ENCODE measurements at regions not wholly inside any gene's neighbourhood (a gene's known extent, or its start where the extent isn't known, plus 50 kb on each side); places are given as distances from the start of the nearest gene placed in this dataset.

GRCh38 chr13:47632311-47632710 lies 368.8 kb downstream of the SUCLA2 start:
- Mint-ChIP-seq H3K4me1 (ENCODE audit: low read depth) (no peaks in the 10 kb centered on the region), H3K36me3 (ENCODE audit: low read depth) (no peaks in the 10 kb centered on the region), H3K4me3 (no peak overlapping the region), H3K27ac (no peak overlapping the region), H3K9me3 (peaks cover 14% of the 10 kb centered on the region), H3K27me3 (peaks cover 6% of the 10 kb centered on the region)
- no peak overlapping the region for H3K27ac ChIP-seq (ENCODE audit: low read depth in 1 of 2, low read length in 2 of 2)
- no peak for DNase-seq
- H3K9me3 ChIP-seq (ENCODE audit: control insufficient read depth in 1 of 2, insufficient read depth in 1 of 2, low read length in 2 of 2): peaks cover 3 to 7% of the 10 kb centered on the region in 2 experiments
- CTCF ChIA-PET: no interaction called here
- POLR2A ChIA-PET: no interaction called here
- ATAC-seq (ENCODE audit: poor library complexity): no peak
- intact Hi-C loops (cut with DNase I, micrococcal nuclease): no loop called here
- H3K27me3 ChIP-seq (ENCODE audit: control insufficient read depth in 1 of 2, insufficient read depth in 2 of 2, low read length in 2 of 2): peaks cover 0 to 2% of the 10 kb centered on the region in 2 experiments
- H3K4me3 ChIP-seq (ENCODE audit: low read length): no peak overlapping the region
- H3K4me1 ChIP-seq (ENCODE audit: insufficient read depth, low read length): no peaks in the 10 kb centered on the region
- H3K36me3 ChIP-seq (ENCODE audit: insufficient read depth, low read length): no peaks in the 10 kb centered on the region
- no peak for TF ChIP-seq CTCF (IDR thresholded peaks at IDR 0.05)

- no peaks in the 10 kb centered on the region for H3K36me3 Mint-ChIP-seq (ENCODE audit: low read depth)
- H3K4me3 ChIP-seq (ENCODE audit: low read length): no peak overlapping the region
- no peak for DNase-seq
- H3K4me1 ChIP-seq (ENCODE audit: insufficient read depth, low read length): no peaks in the 10 kb centered on the region
- H3K9me3 ChIP-seq (ENCODE audit: control insufficient read depth in 1 of 2, insufficient read depth in 1 of 2, low read length in 2 of 2): peaks cover 3 to 7% of the 10 kb centered on the region in 2 experiments
- intact Hi-C loops (cut with DNase I, micrococcal nuclease): no loop called here
- no peaks in the 10 kb centered on the region for H3K36me3 ChIP-seq (ENCODE audit: insufficient read depth, low read length)
- peaks cover 5% of the 10 kb centered on the region for H3K9me3 Mint-ChIP-seq
- TF ChIP-seq CTCF (IDR thresholded peaks at IDR 0.05): no peak
- H3K27ac Mint-ChIP-seq: no peak overlapping the region
- H3K27ac ChIP-seq (ENCODE audit: low read depth in 1 of 2, low read length in 2 of 2): no peak overlapping the region
- ATAC-seq (ENCODE audit: poor library complexity): no peak
- peaks cover 19% of the 10 kb centered on the region for H3K27me3 Mint-ChIP-seq
- no peaks in the 10 kb centered on the region for H3K4me1 Mint-ChIP-seq (ENCODE audit: low read depth)
- H3K4me3 Mint-ChIP-seq: no peak overlapping the region
- POLR2A ChIA-PET: no interaction called here
- CTCF ChIA-PET: no interaction called here
- H3K27me3 ChIP-seq (ENCODE audit: control insufficient read depth in 1 of 2, insufficient read depth in 2 of 2, low read length in 2 of 2): peaks cover 0 to 2% of the 10 kb centered on the region in 2 experiments
Measured at GRCh38 chr13:47628666-47629065, 372.4 kb downstream of the SUCLA2 start.

GRCh38 chr13:47623862-47624261 lies 377.2 kb downstream of the SUCLA2 start:
- CTCF ChIA-PET: no interaction called here
- Mint-ChIP-seq H3K9me3 (no peaks in the 10 kb centered on the region), H3K27ac (no peak overlapping the region), H3K4me3 (no peak overlapping the region), H3K27me3 (peaks cover 25% of the 10 kb centered on the region), H3K4me1 (ENCODE audit: low read depth) (no peaks in the 10 kb centered on the region), H3K36me3 (ENCODE audit: low read depth) (no peaks in the 10 kb centered on the region)
- H3K27me3 ChIP-seq (ENCODE audit: control insufficient read depth in 1 of 2, insufficient read depth in 2 of 2, low read length in 2 of 2): no peaks in the 10 kb centered on the region
- H3K36me3 ChIP-seq (ENCODE audit: insufficient read depth, low read length): no peaks in the 10 kb centered on the region
- DNase-seq: no peak
- no peak for TF ChIP-seq CTCF (IDR thresholded peaks at IDR 0.05)
- no peak for ATAC-seq (ENCODE audit: poor library complexity)
- H3K9me3 ChIP-seq (ENCODE audit: control insufficient read depth in 1 of 2, insufficient read depth in 1 of 2, low read length in 2 of 2): no peaks in the 10 kb centered on the region
- intact Hi-C loops (cut with DNase I, micrococcal nuclease): no loop called here
- no peak overlapping the region for H3K27ac ChIP-seq (ENCODE audit: low read depth in 1 of 2, low read length in 2 of 2)
- no peak overlapping the region for H3K4me3 ChIP-seq (ENCODE audit: low read length)
- no peaks in the 10 kb centered on the region for H3K4me1 ChIP-seq (ENCODE audit: insufficient read depth, low read length)
- POLR2A ChIA-PET: no interaction called here
